Large intestine (tissue), 3 donors: ENCODE measurements at regions not wholly inside any gene's neighbourhood (a gene's known extent, or its start where the extent isn't known, plus 50 kb on each side); places are given as distances from the start of the nearest gene placed in this dataset.

Experiments used
- DNase-seq, 2 donors: peaks; one replicate each; pipeline versions ENCODE4 v3.0.0 to v3.0.0-alpha.2; 2013
- H3K27ac ChIP-seq: one replicate; pipeline ENCODE4 v1.5.1; 2013; ENCODE audit warnings: low read length
- H3K27me3 ChIP-seq: 2 replicates; pipeline ENCODE4 v1.6.1; 2013; ENCODE audit warnings: low read length; ENCODE audit not compliant: control insufficient read depth, insufficient read depth
- H3K36me3 ChIP-seq: 2 replicates; pipeline ENCODE4 v1.6.1; 2013; ENCODE audit warnings: low read length; ENCODE audit not compliant: control insufficient read depth, insufficient read depth
- H3K4me1 ChIP-seq: one replicate; pipeline ENCODE4 v1.6.1; 2013; ENCODE audit warnings: low read length; ENCODE audit not compliant: control insufficient read depth, insufficient read depth
- H3K4me3 ChIP-seq: one replicate; pipeline ENCODE4 v1.5.1; 2013; ENCODE audit warnings: low read length
- H3K9me3 ChIP-seq: one replicate; pipeline ENCODE4 v1.6.1; 2013; ENCODE audit warnings: mild to moderate bottlenecking, low read depth, low read length, moderate library complexity; ENCODE audit not compliant: control insufficient read depth
- WGBS: methylation state at CpG from one replicate; pipeline ENCODE4 v1.1.5; 2013; ENCODE audit warnings: low lambda C conversion rate; ENCODE audit not compliant: insufficient coverage; 5-methylcytosine and 5-hydroxymethylcytosine counted together

DNA sequence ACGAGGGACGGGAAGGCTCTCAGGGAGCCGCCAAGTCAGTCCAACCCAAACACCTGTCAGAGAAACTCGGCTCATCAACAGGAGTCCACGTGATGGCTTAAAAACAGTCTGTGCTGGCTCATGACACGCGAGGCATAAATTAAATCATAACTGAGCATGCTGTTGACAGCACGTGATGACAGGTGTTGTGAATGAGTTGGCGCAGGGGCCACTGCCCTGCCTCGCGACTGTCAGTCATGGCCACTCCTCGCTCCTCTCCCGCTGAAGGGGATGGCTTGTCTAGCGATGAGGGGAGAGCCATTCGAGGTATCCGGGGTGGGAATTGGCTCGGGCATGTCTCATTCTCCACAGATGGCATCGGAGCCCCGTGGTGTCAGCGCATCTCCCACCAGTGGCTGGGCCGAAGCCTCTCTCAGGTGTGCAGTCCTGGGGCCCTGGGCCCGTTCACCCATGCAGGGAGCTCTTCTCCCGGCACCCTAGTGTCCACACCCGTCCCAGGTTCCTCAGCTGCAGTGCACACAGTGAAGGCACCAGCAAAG is 313.3 kb downstream of the BMP7 start:
- no peak overlapping the region for H3K4me3 ChIP-seq
- H3K27ac ChIP-seq, result no peak overlapping the region
- DNase-seq, result no peak
- WGBS, result no CpG with 5 or more reads among the region's 24 CpGs
- no peaks in the 10 kb centered on the region for H3K36me3 ChIP-seq
- no peaks in the 10 kb centered on the region for H3K4me1 ChIP-seq
- H3K9me3 ChIP-seq, result no peaks in the 10 kb centered on the region
- peaks cover 25% of the 10 kb centered on the region for H3K27me3 ChIP-seq

DNA sequence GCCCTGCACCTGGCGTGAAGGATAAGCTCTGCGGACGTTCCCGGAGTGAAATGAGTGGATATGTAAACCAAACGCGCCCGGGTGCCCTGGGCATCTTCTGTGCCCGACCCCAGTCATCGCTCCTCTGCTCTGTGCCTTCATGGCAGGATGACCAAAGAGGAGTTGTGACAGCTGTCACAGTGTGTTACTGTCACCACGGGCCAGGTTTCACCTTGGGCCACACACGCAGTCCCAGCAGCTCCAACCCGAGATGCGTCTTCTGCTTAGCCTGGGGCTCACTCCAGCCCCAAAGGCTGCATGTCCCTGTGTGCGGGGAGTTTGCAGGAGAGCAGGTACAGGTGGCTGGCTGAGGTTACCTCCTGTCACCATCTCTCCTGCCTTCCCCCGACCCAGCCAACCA is 311.6 kb downstream of the BMP7 start:
- H3K27ac ChIP-seq, result no peak overlapping the region
- no peaks in the 10 kb centered on the region for H3K9me3 ChIP-seq
- H3K4me1 ChIP-seq, result no peaks in the 10 kb centered on the region
- no peaks in the 10 kb centered on the region for H3K36me3 ChIP-seq
- H3K27me3 ChIP-seq, result peaks cover 26% of the 10 kb centered on the region
- no peak overlapping the region for H3K4me3 ChIP-seq
- no CpG with 5 or more reads among the region's 15 CpGs for WGBS
- no peak for DNase-seq

DNA sequence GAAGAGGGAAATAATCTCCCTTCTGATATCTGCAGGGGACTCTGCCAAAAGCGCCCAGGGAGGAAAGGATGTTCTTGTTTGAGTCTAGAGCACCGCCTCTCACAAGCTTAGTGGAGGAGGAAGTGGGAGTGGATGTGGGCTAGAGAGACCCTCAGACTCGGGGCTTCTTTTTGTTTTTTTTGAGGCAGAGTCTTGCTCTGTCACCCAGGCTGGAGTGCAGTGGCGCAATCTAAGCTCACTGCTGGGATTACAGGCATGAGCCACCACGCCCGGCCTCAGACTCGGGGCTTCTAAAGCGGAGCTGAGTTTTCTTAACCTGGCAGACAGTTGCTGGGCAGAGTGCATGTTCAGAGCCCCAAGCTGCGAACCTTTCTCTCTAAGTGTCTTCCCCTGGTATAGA is 310.8 kb downstream of the BMP7 start:
- Histone ChIP-seq H3K4me1 (no peaks in the 10 kb centered on the region), H3K27me3 (peaks cover 26% of the 10 kb centered on the region)

DNA sequence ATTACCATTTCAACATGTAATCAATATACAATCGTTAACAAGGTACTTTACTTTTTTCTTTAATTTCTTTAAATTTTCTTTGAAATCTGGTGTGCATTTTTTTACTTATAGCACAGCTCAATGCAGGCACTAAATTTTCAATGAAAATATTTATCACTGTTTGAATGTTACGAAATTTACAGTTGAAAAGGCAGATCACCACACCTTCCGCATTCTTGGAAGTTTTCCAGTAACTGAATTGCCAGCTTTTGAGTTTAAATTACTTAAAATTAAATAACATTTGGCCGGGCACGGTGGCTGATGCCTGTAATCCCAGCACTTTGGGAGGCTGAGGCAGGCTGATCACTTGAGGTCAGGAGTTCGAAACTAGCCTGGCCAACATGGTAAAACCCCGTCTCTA is 309.9 kb downstream of the BMP7 start:
- WGBS, result 96% methylated on average over 3 of the region's 7 CpGs
- no peaks in the 10 kb centered on the region for H3K36me3 ChIP-seq
- H3K4me3 ChIP-seq, result no peak overlapping the region
- peaks cover 23% of the 10 kb centered on the region for H3K27me3 ChIP-seq
- no peaks in the 10 kb centered on the region for H3K9me3 ChIP-seq
- no peak overlapping the region for H3K27ac ChIP-seq
- DNase-seq, result no peak
- no peaks in the 10 kb centered on the region for H3K4me1 ChIP-seq

More for the DNA sequence above, 310.8 kb downstream of the BMP7 start:
- no peak overlapping the region for H3K4me3 ChIP-seq
- no peak overlapping the region for H3K27ac ChIP-seq
- DNase-seq, result no peak
- H3K36me3 ChIP-seq, result no peaks in the 10 kb centered on the region
- H3K9me3 ChIP-seq, result no peaks in the 10 kb centered on the region
- no CpG with 5 or more reads among the region's 9 CpGs for WGBS

DNA sequence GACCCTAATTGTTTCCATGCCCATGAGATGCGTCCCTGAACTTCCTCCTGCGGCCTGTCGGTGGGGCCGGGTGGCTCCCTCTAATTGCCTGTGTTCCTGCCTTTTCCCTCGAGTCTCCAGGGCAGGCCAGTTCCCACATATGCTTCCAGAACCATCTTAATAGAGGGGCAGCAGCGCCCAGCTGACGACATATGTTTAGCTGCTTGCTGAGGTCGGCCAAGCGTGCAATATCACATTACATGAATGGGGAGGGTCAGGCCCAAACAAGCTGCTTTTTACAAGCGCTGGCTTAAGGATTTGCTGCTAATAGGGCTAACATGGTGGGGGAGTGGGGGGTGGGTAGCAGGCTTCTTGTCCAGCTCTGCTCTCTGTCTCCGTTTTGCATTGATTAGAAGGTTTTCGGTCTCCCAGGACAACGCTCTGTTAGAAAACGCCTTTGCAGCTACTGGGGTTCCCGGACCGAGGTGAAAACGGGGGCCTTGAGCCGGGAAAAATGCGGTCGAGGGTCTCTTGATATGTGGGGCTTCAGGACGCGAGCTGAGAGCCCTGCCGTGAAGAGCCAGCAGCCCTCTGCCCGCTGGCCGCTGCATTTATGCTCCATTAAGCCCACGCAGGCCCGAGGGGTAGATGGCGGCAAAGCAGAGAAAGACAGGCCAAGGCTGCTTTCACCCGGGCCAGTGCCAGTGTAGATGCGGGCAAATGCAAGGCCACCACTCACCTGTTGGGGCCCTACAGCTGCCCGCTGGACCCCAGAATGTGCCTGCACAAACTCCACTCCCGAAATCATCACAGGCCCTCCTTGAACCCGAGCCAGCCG is 308.5 kb downstream of the BMP7 start:
- no peak overlapping the region for H3K4me3 ChIP-seq
- peak in 1 of 2 donors; percentile 14 for DNase-seq
- no peaks in the 10 kb centered on the region for H3K9me3 ChIP-seq
- no peak overlapping the region for H3K27ac ChIP-seq
- peaks cover 18% of the 10 kb centered on the region for H3K27me3 ChIP-seq
- no peaks in the 10 kb centered on the region for H3K36me3 ChIP-seq
- no CpG with 5 or more reads among the region's 34 CpGs for WGBS
- no peaks in the 10 kb centered on the region for H3K4me1 ChIP-seq

DNA sequence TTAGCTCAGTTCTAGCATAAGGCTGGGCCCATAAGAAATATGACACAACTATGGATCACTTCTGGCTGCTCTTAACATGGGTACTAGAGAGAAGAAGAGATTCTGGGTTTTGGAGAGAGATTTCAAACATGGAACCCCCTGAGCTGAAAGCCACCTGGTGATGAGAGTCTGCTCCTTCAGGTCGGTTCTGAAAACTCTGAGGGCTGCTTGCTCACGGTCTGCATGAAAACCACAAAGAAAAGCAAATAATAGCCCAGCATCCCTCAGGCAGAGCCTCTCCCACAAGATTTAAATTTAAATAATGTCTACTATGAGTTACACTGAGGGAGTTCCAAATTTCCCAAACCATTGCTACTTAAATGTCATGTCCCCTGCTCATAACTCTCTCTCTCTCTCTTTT is 301.5 kb downstream of the BMP7 start:
- Histone ChIP-seq H3K27ac (no peak overlapping the region), H3K4me1 (no peaks in the 10 kb centered on the region), H3K4me3 (no peak overlapping the region), H3K9me3 (no peaks in the 10 kb centered on the region), H3K36me3 (no peaks in the 10 kb centered on the region), H3K27me3 (no peaks in the 10 kb centered on the region)
- WGBS, result 60% methylated on average over 1 of the region's 2 CpGs
- no peak for DNase-seq

DNA sequence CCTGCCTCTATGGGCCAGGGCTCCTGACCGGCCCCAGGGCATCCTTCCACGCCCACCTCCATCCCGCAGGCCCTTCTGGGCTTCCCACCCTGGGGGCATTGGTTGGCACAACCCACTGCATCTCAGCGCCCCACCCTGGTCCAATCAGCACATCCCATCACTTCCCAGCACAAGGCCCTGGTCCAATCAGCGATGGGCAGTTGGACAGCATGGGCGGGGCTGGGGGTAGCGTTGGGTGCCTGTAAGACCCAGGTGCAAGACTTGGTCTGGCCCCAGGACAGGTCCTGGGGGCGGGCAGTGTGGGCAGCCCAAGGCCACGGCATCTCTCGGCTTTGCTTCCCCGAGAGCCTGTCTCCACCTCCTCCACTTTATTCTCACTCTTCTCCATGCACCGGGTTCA is 298.5 kb downstream of the BMP7 start:
- Histone ChIP-seq H3K36me3 (no peaks in the 10 kb centered on the region), H3K9me3 (no peaks in the 10 kb centered on the region), H3K27me3 (peaks cover 9% of the 10 kb centered on the region), H3K27ac (no peak overlapping the region), H3K4me3 (no peak overlapping the region), H3K4me1 (no peaks in the 10 kb centered on the region)
- no peak for DNase-seq
- WGBS, result 38% methylated on average over 2 of the region's 12 CpGs

DNA sequence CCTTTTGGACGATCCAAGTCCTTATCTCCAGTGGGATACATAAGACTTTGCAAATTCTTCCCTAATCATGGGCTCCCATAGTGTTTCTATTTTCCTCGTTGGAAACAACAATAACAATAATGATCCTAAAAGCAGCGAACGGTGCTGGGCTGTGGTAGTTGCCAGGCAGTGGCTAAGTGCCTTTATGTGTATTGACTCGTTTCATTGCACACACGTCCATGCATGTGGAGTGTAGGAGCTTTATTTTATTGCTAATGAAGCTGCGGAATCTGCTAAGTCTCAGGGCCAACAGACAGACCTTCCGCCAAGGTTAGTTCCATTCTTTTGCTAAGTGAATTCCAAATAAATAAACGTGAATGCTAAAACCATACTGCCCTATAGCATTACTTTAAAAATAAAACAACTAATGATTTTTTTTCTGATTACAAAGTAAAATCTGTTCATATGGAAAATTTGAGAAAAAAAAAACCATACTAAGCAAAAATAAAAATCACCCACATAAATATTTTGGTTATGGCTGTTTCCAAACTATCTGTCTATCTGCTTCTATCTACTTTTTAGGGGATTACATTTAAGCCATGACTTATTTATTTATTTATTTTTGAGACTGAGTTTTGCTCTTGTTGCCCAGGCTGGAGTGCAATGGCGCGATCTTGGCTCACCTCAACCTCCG is 297.9 kb downstream of the BMP7 start:
- no peak overlapping the region for H3K27ac ChIP-seq
- H3K36me3 ChIP-seq, result no peaks in the 10 kb centered on the region
- no peak for DNase-seq
- WGBS, result 50% methylated on average over 1 of the region's 12 CpGs
- no peaks in the 10 kb centered on the region for H3K4me1 ChIP-seq
- H3K27me3 ChIP-seq, result peaks cover 15% of the 10 kb centered on the region
- H3K9me3 ChIP-seq, result no peaks in the 10 kb centered on the region
- H3K4me3 ChIP-seq, result no peak overlapping the region

DNA sequence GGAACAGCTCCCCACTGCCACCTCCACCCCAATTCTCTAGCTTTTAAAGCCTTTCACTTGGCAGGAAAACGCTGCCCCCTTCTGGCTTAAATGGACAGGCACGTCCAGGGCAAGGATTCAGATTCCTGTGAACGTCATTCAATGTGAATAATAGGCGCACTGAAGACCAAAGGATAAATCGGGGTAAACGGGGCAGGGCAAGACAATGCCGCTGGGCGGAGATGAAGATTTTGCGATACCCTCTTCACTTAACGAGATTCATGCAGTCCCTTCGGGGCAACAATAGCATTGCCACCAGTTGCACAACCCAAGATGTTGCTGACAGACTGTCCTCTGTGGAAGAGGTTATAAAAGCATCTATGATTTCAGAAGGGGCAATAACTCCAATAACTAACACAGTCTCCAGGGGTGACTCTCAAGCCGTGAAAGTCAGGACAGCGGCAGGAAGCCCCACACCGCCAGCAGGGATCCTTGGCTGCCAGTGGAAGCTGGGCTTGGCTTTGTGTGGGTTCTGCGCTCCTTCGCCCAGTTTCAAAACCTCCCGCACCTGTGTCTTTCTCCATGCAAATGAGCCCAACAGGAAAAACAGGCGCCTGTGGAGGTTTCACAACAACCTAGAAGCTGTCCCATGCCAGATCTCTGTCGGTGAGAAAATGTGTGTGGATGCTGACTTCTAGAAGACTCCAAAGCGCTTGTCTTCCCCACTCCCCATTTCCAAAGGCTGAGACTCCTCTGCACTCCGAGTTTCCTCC is 291.8 kb downstream of the BMP7 start:
- H3K27ac ChIP-seq, result no peak overlapping the region
- H3K36me3 ChIP-seq, result no peaks in the 10 kb centered on the region
- WGBS, result 0% methylated on average over 1 of the region's 21 CpGs
- no peak overlapping the region for H3K4me3 ChIP-seq
- no peaks in the 10 kb centered on the region for H3K4me1 ChIP-seq
- peaks cover 40% of the 10 kb centered on the region for H3K27me3 ChIP-seq
- DNase-seq, result peak; percentile 4 to 7
- no peaks in the 10 kb centered on the region for H3K9me3 ChIP-seq

DNA sequence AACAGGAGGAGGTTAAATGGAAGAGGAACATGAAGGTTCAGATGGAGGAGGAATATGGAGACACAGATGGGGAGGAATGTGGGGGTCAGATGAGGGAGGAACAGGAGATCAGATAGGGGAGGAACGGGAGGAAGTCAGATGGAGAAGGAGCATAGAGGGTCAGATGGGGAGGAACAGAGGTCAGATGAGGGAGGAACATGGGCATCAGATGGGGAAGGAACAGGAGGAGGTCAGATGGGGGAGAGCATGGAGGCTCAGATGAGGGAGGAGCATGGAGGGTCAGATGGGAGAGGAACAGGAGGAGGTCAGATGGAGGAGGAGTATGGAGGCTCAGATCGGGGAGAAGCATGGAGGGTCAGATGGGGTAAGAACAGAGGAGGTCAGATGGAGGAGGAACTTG is 290.6 kb downstream of the BMP7 start:
- no peaks in the 10 kb centered on the region for H3K36me3 ChIP-seq
- no peaks in the 10 kb centered on the region for H3K4me1 ChIP-seq
- peaks cover 39% of the 10 kb centered on the region for H3K27me3 ChIP-seq
- WGBS, result 100% methylated on average over 2 of the region's 2 CpGs
- no peak for DNase-seq
- H3K9me3 ChIP-seq, result no peaks in the 10 kb centered on the region
- H3K27ac ChIP-seq, result no peak overlapping the region
- no peak overlapping the region for H3K4me3 ChIP-seq
